GM12875 (cell line): ENCODE measurements at regions not wholly inside any gene's neighbourhood (a gene's known extent, or its start where the extent isn't known, plus 50 kb on each side); places are given as distances from the start of the nearest gene placed in this dataset.

Source experiments
- H3K4me3 ChIP-seq: one replicate; pipeline ENCODE4 v1.5.1; 2011; ENCODE audit warnings: low read depth, low read length, control low read depth
- CTCF ChIP-seq: IDR thresholded peaks from 2 replicates; pipeline ENCODE4 v1.5.1; 2011; ENCODE audit warnings: low read depth, mild to moderate bottlenecking, control low read depth, inconsistent platforms, low read length, moderate library complexity, borderline replicate concordance; ENCODE audit not compliant: insufficient read depth

- no peak overlapping the region for H3K4me3 ChIP-seq
- TF ChIP-seq CTCF: peak; percentile 71
These were observed 264.1 kb downstream of the OTUD1 start for GRCh38 chr10:23702977-23703414.

GRCh38 chr10:23715363-23715762 lies 276.5 kb downstream of the OTUD1 start:
- no peak for TF ChIP-seq CTCF
- H3K4me3 ChIP-seq: no peak overlapping the region

GRCh38 chr10:23717913-23718312 lies 279.0 kb downstream of the OTUD1 start:
- no peak for TF ChIP-seq CTCF
- H3K4me3 ChIP-seq: no peak overlapping the region

GRCh38 chr10:23718946-23719345 lies 280.1 kb downstream of the OTUD1 start:
- H3K4me3 ChIP-seq: no peak overlapping the region
- TF ChIP-seq CTCF: no peak

GRCh38 chr10:23723796-23724195 lies 284.9 kb downstream of the OTUD1 start:
- no peak overlapping the region for H3K4me3 ChIP-seq
- no peak for TF ChIP-seq CTCF

- no peak for TF ChIP-seq CTCF
- no peak overlapping the region for H3K4me3 ChIP-seq
These were observed 286.7 kb downstream of the OTUD1 start for GRCh38 chr10:23725548-23725947.

GRCh38 chr10:23742368-23742767 lies 303.5 kb downstream of the OTUD1 start:
- no peak overlapping the region for H3K4me3 ChIP-seq
- no peak for TF ChIP-seq CTCF
